ENCODE measurements at regions not wholly inside any gene's neighbourhood (a gene's known extent, or its start where the extent isn't known, plus 50 kb on each side); places are given as distances from the start of the nearest gene placed in this dataset.
"Not testable (repeated sequence)": the region's sequence is repeated elsewhere in the genome, so short reads cannot be mapped to it uniquely, and the experiment has no call there.

DNA sequence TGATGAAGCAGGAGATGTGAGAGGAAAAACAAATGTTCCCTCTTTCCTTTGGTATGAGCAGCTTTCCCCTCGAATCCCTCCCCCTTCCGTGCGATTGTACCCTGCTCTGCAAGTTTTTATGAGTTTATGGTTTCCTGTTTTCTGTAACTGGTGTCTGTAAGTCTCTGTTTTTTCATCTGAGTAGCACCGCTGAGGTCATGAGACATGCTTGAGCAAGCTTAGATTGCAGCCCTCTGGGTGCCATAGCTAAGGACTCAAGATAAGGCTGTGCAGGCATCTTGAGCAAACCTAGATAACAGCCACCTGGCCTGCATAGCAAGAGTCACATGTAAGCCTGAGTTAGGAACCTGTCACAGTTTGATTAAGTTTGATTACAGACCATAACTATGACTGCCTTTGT, 165.2 kb upstream of the TGIF2LX start:
- not testable (repeated sequence) for TF ChIP-seq CTCF, POLR2A, POLR2AphosphoS5 (IDR thresholded peaks at IDR 0.05)
